GM19452 (cell line): ENCODE measurements at regions not wholly inside any gene's neighbourhood (a gene's known extent, or its start where the extent isn't known, plus 50 kb on each side); places are given as distances from the start of the nearest gene placed in this dataset.

Experiments used
- ATAC-seq: cut with Tn5 transposase; IDR thresholded peaks from one replicate; pipeline ENCODE4 v1.9.1; 2021; ENCODE audit not compliant: unreplicated experiment

DNA sequence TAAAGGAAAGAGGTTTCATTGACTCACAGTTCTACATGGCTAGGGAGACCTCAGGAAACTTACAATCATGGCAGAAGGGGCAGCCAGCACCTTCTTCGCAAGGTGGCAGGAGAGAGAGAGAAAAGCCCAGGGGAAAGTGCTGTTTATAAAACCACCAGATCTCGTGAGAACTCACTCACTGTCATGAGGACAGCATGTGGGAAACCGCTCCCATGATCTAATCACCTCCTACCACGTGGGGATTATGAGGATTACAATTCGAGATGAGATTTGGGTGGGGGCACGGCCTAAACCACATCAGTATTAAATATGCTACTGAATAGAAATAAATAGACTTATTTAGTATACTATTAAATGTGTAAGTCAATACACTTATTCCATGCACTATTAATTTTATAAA, 70.6 kb upstream of the TCF21 start:
- ATAC-seq: no peak

DNA sequence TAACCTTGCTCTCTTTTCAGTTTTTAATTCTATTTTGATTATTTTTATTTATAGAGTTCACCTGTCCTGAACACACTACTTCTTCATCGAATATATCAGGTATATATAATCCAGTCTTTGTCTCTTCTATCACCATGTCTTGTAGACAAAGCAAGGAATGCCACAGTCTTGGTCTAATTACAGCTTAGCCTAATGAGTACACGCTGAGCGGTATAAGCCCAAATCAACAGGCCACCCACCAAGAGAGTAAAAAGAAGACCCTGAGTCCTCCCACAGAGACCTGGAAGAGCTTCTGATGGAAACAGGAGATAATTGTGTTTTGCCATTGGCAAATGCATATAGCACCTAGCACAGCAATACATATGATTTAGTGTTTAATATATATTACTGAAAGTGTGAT, 68.7 kb upstream of the TCF21 start:
- ATAC-seq: no peak

DNA sequence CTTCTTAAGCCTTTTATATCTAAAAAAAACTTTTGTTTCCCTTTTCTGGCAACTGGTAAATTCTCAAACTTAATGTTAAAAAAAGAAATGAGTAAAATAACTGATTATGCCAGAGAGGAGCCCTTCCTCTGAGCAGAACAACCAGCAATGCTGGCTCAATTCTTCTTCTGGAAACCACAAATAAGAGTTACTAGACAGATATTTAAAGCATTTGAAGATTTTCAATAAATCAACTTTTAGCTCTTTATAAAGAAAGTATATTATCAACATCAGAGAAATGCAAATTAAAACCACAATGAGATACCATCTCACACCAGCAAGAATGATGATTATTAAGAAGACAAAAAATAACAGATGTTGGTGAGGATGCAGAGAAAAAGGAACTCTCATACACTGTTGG, 61.1 kb upstream of the TCF21 start:
- ATAC-seq: no peak

DNA sequence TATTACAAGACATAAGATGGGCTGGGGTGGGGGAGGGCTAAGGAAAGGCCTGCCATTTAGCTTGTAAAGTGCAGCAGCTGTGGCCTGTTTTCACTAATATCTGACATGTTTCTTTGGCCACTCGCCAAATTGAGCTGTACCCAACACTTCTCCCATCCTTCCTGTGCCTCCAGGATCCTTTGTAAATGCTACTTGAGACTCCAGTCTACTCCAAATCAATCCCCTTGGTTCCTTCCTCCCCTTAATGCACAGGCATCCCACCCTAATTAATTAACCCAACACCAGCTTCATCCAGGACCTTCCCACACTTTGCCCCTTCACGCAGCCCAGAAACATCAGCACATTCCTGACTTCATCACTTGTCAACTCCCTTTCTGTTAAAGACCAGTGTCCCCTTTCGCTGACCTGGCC, 55.0 kb upstream of the TCF21 start:
- no peak for ATAC-seq

- ATAC-seq: no peak
Observed at GRCh38 chr6:133834472-133835170, 54.3 kb upstream of the TCF21 start.

DNA sequence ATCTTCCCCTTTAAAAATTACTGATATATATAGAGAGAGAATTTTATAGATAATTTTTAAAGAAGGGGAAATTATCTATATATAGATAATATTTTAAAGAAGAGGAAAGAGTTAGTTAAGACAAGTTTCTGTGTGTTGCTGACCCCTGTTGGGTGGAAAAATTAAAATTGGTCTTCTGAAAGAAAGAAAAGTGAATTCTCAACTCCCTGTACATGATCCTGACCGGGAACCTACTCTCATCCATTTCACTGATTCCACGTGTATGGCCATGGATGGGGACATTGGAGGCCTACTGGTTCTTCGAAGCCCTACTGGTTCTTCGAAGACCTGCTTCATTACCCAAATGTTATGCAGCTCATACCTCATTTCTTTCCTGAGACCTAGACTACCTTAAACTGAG, 53.0 kb upstream of the TCF21 start:
- no peak for ATAC-seq

GRCh38 chr6:133837801-133838349, 51.0 kb upstream of the TCF21 start:
- peak; percentile 72 for ATAC-seq
